ENCODE measurements at regions not wholly inside any gene's neighbourhood (a gene's known extent, or its start where the extent isn't known, plus 50 kb on each side); places are given as distances from the start of the nearest gene placed in this dataset.

- TF ChIP-seq, protein P1, sequence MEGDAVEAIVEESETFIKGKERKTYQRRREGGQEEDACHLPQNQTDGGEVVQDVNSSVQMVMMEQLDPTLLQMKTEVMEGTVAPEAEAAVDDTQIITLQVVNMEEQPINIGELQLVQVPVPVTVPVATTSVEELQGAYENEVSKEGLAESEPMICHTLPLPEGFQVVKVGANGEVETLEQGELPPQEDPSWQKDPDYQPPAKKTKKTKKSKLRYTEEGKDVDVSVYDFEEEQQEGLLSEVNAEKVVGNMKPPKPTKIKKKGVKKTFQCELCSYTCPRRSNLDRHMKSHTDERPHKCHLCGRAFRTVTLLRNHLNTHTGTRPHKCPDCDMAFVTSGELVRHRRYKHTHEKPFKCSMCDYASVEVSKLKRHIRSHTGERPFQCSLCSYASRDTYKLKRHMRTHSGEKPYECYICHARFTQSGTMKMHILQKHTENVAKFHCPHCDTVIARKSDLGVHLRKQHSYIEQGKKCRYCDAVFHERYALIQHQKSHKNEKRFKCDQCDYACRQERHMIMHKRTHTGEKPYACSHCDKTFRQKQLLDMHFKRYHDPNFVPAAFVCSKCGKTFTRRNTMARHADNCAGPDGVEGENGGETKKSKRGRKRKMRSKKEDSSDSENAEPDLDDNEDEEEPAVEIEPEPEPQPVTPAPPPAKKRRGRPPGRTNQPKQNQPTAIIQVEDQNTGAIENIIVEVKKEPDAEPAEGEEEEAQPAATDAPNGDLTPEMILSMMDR (IDR thresholded peaks at IDR 0.05) = no peak
- TF ChIP-seq POLR2A (IDR thresholded peaks at IDR 0.05) (no peak), POLR2AphosphoS5 (IDR thresholded peaks at IDR 0.05) (no peak)
Measured at GRCh38 chr2:56587456-56587855, 403.7 kb downstream of the CCDC85A start.
